ENCODE measurements at regions not wholly inside any gene's neighbourhood (a gene's known extent, or its start where the extent isn't known, plus 50 kb on each side); places are given as distances from the start of the nearest gene placed in this dataset.

- no peak for DNase-seq (ENCODE audit: low read depth)
- TF ChIP-seq, protein P1, sequence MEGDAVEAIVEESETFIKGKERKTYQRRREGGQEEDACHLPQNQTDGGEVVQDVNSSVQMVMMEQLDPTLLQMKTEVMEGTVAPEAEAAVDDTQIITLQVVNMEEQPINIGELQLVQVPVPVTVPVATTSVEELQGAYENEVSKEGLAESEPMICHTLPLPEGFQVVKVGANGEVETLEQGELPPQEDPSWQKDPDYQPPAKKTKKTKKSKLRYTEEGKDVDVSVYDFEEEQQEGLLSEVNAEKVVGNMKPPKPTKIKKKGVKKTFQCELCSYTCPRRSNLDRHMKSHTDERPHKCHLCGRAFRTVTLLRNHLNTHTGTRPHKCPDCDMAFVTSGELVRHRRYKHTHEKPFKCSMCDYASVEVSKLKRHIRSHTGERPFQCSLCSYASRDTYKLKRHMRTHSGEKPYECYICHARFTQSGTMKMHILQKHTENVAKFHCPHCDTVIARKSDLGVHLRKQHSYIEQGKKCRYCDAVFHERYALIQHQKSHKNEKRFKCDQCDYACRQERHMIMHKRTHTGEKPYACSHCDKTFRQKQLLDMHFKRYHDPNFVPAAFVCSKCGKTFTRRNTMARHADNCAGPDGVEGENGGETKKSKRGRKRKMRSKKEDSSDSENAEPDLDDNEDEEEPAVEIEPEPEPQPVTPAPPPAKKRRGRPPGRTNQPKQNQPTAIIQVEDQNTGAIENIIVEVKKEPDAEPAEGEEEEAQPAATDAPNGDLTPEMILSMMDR (IDR thresholded peaks at IDR 0.05; ENCODE audit: control insufficient read depth, extremely low read depth, insufficient read depth): no peak
- no peak overlapping the region for H3K4me3 ChIP-seq (ENCODE audit: low read depth, low read length)
These were observed 103.6 kb upstream of the RNF32 start for GRCh38 chr7:156537006-156537405.

DNA sequence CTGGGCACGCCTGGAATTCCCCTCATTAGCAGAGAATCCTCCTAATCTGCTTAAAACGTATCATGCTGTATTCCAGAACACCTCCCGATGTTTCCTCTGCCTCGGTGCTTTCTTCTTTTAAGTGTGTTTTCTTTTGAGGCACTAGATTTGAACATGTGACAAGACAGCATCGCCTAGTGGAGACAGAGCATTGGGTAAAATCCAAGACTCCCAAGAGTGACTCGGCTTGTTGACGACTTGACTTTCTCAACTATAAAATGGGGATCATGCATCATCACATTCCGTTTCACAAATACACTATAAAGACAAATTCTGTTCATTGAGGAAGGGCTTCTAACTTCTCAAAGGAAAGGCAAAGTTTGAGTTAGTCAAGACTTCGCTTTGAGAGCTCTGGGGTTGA lies 105.6 kb upstream of the RNF32 start:
- DNase-seq (ENCODE audit: low read depth): no peak
- TF ChIP-seq, protein P1 (IDR thresholded peaks at IDR 0.05; ENCODE audit: control insufficient read depth, extremely low read depth, insufficient read depth): no peak

GRCh38 chr7:156533964-156534363 lies 106.6 kb upstream of the RNF32 start:
- no peak overlapping the region for H3K4me3 ChIP-seq (ENCODE audit: low read depth, low read length)
- no peak for DNase-seq (ENCODE audit: low read depth)
- TF ChIP-seq, protein P1 (IDR thresholded peaks at IDR 0.05; ENCODE audit: control insufficient read depth, extremely low read depth, insufficient read depth): no peak

More for the DNA sequence above, 105.6 kb upstream of the RNF32 start:
- no peak overlapping the region for H3K4me3 ChIP-seq (ENCODE audit: low read depth, low read length)

GRCh38 chr7:156533420-156533819 lies 107.2 kb upstream of the RNF32 start:
- DNase-seq (ENCODE audit: low read depth): no peak
- TF ChIP-seq, protein P1 (IDR thresholded peaks at IDR 0.05; ENCODE audit: control insufficient read depth, extremely low read depth, insufficient read depth): no peak
- no peak overlapping the region for H3K4me3 ChIP-seq (ENCODE audit: low read depth, low read length)

DNA sequence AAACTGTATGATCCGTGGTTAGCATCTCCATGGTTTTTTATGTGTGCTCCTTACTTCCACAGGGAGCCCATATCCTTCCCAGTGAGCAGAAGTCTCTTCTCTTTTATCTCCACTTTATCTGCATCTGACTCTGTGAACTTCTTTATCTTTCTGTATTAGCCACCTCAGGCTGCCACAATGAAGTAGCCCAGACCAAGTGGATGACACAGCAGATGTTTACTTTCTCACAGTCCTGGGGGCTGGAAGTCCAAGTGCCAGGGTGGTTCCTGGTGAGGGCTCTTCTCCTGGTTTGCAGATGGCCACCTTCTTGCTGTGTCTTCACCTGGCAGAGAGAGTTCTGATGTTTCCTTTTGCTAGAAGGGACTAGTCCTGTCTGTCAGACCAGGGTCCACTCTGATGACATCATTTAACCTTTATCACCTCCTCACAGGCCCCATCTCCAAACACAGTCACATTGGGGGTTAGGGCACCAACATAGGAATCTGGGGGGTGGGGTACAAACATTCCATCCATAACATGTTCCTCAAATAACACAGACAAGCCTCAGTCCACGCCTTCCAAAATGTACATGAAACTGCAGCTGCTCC lies 108.5 kb upstream of the RNF32 start:
- no peak overlapping the region for H3K4me3 ChIP-seq (ENCODE audit: low read depth, low read length)
- no peak for DNase-seq (ENCODE audit: low read depth)
- TF ChIP-seq, protein P1 (IDR thresholded peaks at IDR 0.05; ENCODE audit: control insufficient read depth, extremely low read depth, insufficient read depth): no peak

- H3K4me3 ChIP-seq (ENCODE audit: low read depth, low read length): no peak overlapping the region
- DNase-seq (ENCODE audit: low read depth): no peak
- TF ChIP-seq, protein P1 (IDR thresholded peaks at IDR 0.05; ENCODE audit: control insufficient read depth, extremely low read depth, insufficient read depth): no peak
These were observed 110.6 kb upstream of the RNF32 start for GRCh38 chr7:156529956-156530355.

- TF ChIP-seq, protein P1 (IDR thresholded peaks at IDR 0.05; ENCODE audit: control insufficient read depth, extremely low read depth, insufficient read depth): no peak
- no peak overlapping the region for H3K4me3 ChIP-seq (ENCODE audit: low read depth, low read length)
- DNase-seq (ENCODE audit: low read depth): no peak
These were observed 113.1 kb upstream of the RNF32 start for GRCh38 chr7:156527458-156527890.

Data from LNCaP clone FGC (cell line).